A549 (cell line): ENCODE measurements at regions not wholly inside any gene's neighbourhood (a gene's known extent, or its start where the extent isn't known, plus 50 kb on each side); places are given as distances from the start of the nearest gene placed in this dataset.
"Not testable (repeated sequence)": the region's sequence is repeated elsewhere in the genome, so short reads cannot be mapped to it uniquely, and the experiment has no call there.

Experiments used
- CBX2 ChIP-seq: fragments of 200-600 bp; sonication (generic); IDR thresholded peaks from 2 replicates; pipeline ENCODE4 v1.6.1; 2016; ENCODE audit warnings: low read depth, mild to moderate bottlenecking, borderline replicate concordance
- EHF ChIP-seq: fragments of 250-450 bp; sonication (Bioruptor Pico); IDR thresholded peaks from 2 replicates; pipeline ENCODE4 v1.5.0; 2020; ENCODE audit warnings: mild to moderate bottlenecking
- MYC ChIP-seq: IDR thresholded peaks from 2 replicates; pipeline ENCODE4 v1.6.1; 2012; ENCODE audit warnings: mild to moderate bottlenecking, inconsistent platforms, low read length, improper control_type of control experiment, borderline replicate concordance
- POLR2A ChIP-seq: IDR thresholded peaks from 2 replicates; pipeline ENCODE4 v1.6.1; 2012; ENCODE audit warnings: mild to moderate bottlenecking, low read length
- POLR2AphosphoS2 ChIP-seq: conservative IDR thresholded peaks from 2 replicates; pipeline ENCODE4 v1.6.1; 2012; ENCODE audit warnings: low read length, improper control_type of control experiment, inconsistent platforms
- RAD21 ChIP-seq, 2 experiments: fragments of >200 bp in 1 of 2; sonication (Bioruptor Twin) in 1 of 2; formaldehyde crosslinking in 1 of 2; IDR thresholded peaks in 1 of 2; conservative IDR thresholded peaks in 1 of 2; 2 replicates in 1 of 2; 3 replicates in 1 of 2; pipeline ENCODE4 v1.6.1; 2012 to 2018; ENCODE audit warnings: inconsistent platforms in 1 of 2
- TF ChIP-seq, protein P1 (sequence below): fragments of >200 bp; sonication (Bioruptor Twin); formaldehyde crosslinking; IDR thresholded peaks from 3 replicates; pipeline ENCODE4 v1.5.1; 2016
- TF ChIP-seq, protein P2 (sequence below): fragments of 450-650 bp; IDR thresholded peaks from 2 replicates; pipeline ENCODE4 v1.6.1; 2014; ENCODE audit warnings: antibody characterized with exemption

- TF ChIP-seq MYC; POLR2AphosphoS2; POLR2A; EHF (CRISPR knock-in tag); RAD21 (conservative IDR thresholded peaks at IDR 0.05 in 1 of 2, IDR thresholded peaks at IDR 0.05 in 1 of 2); CBX2: not testable (repeated sequence)
- TF ChIP-seq, protein P1, sequence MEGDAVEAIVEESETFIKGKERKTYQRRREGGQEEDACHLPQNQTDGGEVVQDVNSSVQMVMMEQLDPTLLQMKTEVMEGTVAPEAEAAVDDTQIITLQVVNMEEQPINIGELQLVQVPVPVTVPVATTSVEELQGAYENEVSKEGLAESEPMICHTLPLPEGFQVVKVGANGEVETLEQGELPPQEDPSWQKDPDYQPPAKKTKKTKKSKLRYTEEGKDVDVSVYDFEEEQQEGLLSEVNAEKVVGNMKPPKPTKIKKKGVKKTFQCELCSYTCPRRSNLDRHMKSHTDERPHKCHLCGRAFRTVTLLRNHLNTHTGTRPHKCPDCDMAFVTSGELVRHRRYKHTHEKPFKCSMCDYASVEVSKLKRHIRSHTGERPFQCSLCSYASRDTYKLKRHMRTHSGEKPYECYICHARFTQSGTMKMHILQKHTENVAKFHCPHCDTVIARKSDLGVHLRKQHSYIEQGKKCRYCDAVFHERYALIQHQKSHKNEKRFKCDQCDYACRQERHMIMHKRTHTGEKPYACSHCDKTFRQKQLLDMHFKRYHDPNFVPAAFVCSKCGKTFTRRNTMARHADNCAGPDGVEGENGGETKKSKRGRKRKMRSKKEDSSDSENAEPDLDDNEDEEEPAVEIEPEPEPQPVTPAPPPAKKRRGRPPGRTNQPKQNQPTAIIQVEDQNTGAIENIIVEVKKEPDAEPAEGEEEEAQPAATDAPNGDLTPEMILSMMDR = not testable (repeated sequence)
- TF ChIP-seq, protein P2, sequence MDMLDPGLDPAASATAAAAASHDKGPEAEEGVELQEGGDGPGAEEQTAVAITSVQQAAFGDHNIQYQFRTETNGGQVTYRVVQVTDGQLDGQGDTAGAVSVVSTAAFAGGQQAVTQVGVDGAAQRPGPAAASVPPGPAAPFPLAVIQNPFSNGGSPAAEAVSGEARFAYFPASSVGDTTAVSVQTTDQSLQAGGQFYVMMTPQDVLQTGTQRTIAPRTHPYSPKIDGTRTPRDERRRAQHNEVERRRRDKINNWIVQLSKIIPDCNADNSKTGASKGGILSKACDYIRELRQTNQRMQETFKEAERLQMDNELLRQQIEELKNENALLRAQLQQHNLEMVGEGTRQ = not testable (repeated sequence)
These were observed 426.2 kb downstream of the AGTPBP1 start for GRCh38 chr9:85315535-85315934.
